CD4-positive, alpha-beta T cell treated with Interleukin-17A for 1 hour (primary cell): ENCODE measurements at regions not wholly inside any gene's neighbourhood (a gene's known extent, or its start where the extent isn't known, plus 50 kb on each side); places are given as distances from the start of the nearest gene placed in this dataset.
"Not testable (repeated sequence)": the region's sequence is repeated elsewhere in the genome, so short reads cannot be mapped to it uniquely, and the experiment has no call there.

Source experiments
- DNase-seq: peaks from one replicate; pipeline ENCODE4 v3.0.0-alpha.2; 2020

GRCh38 chr21:15119486-15119885, 54.7 kb upstream of the NRIP1 start:
- no peak for DNase-seq

- no peak for DNase-seq
These were observed 56.4 kb upstream of the NRIP1 start for GRCh38 chr21:15121097-15121654.

DNA sequence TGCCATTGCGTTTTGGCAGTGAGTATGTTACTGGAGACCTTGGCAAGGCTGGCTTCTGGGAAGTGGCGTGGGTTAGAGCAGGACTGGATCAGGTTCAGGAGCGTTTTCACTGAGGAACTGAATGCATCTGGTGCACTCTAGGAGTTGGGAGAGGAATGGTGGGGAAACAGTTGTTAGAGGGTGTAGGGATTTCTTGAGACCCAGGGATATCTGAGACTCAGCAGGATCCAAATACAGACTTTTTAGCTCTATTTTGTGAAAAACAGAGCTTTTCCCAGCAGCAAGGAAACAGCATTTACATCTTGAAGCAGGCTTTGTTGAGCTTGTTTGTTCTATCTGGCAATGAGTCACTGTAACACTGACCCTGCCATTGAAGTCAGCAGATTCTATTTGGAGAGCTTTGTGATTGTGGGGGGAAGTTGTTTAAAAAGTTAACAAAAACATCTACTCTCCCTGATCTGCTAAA, 56.9 kb upstream of the NRIP1 start:
- no peak for DNase-seq

DNA sequence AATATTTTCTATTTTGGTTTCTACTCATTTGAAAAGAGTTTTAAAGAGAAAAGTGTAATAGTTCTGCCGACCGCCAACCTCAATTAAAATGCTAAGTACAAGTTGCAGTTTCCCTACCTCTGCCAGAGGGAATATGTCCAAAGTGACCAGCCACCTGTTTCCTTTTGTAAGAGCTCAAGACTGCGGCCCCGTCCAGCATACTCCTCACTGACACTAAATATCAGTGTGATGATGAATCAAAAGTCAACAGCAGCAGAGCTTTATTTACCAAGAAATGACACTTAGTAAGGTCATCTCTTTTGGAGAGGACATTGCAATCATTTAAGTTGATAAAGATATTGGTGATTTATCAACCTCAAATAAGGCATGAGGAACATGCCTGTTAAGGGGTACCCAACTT, 57.4 kb upstream of the NRIP1 start:
- DNase-seq = no peak

GRCh38 chr21:15124731-15125130, 59.9 kb upstream of the NRIP1 start:
- no peak for DNase-seq

- DNase-seq = no peak
These were observed 62.1 kb upstream of the NRIP1 start for GRCh38 chr21:15126948-15127347.

DNA sequence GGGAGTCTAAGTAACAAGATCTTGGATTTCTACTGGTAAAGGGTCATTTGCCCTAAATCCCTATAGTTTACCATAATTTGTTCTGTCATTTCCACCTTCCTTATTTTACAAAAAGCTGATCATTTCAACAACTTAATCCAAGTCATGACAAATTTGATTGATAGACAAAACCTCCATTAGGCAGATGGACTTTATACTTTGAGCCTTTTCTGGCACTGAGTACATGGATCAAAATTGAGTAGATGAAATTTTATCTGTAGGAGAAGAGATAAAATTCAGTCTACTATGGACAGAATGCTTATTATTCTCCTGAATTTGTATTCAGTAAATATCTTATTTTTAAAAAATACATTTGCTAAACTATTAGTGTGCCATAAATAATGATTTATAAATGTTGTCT, 62.6 kb upstream of the NRIP1 start:
- no peak for DNase-seq

DNA sequence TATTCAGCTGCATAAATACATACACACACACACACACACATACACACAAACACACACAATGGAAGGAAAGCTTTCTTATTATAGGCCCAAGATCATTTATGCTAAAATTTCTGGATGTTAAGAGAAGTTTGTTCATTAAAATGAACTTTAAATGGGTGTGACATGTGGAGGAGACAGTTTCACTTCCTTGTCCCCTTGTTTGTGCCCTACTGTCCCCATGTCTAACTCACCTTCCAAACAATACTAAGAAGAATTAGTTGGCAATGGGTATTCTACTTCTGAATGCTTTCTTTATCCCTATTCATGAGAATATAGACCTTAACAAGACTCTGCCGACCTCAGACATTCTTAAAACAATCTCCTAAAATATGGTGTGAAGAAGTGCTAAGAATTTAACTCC, 63.5 kb upstream of the NRIP1 start:
- DNase-seq = no peak

GRCh38 chr21:15128714-15129113, 63.9 kb upstream of the NRIP1 start:
- DNase-seq = not testable (repeated sequence)

DNA sequence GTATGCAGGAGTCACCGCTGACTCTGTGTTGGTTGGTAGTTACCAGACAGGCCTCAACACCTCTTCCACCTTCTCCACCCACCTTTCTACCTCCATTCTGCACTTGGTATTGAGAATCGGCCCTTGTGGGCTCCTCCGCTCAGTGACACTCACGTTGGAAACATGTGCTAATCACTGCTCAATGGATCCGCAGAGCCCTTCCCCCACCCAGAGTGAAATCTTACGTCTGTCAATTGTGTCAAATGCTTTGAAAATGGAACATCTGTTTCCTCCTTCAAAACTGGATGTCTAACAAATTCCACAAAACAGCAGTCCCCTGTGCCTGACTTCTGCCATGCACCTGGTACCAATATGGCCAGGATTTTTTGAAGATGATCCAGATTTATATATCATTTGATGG, 65.5 kb upstream of the NRIP1 start:
- no peak for DNase-seq

- no peak for DNase-seq
These were observed 66.0 kb upstream of the NRIP1 start for GRCh38 chr21:15130751-15131150.

- DNase-seq = no peak
These were observed 68.0 kb upstream of the NRIP1 start for GRCh38 chr21:15132781-15133180.

DNA sequence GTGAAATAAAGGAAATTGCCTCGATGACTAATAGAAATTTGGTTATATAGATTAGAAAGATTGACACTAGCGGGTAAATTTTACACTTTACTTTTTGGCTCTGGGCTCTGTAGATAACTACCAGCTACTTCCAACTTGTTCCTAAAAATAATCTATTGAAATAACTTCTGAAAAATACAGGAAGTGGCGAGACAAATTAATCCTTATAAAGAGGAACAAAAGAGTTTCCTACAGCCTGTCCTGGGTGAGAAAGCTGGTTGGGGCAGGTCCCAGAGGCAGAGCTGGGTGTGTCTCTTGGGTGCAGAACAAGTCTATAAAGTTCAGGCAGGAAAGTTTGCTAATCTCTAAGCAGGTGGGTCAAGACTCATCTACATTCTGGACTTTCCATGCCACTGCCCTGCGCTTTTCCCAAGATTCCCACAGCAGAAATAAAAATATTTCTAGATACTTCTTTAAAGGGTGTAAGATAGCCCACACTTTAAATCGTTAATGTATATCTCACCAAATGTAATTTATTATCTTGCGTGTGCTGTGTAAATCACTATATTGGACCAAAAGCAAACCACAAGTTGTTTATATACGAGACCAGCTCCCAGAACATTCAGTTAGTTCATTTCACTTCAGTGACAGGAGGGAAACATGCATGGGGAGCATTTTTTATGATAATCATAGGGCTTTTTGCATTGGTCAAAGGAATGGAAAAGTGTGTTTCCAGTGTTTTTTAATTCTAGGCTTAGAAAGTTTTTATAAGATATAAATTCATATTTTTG, 70.1 kb upstream of the NRIP1 start:
- DNase-seq = no peak

DNA sequence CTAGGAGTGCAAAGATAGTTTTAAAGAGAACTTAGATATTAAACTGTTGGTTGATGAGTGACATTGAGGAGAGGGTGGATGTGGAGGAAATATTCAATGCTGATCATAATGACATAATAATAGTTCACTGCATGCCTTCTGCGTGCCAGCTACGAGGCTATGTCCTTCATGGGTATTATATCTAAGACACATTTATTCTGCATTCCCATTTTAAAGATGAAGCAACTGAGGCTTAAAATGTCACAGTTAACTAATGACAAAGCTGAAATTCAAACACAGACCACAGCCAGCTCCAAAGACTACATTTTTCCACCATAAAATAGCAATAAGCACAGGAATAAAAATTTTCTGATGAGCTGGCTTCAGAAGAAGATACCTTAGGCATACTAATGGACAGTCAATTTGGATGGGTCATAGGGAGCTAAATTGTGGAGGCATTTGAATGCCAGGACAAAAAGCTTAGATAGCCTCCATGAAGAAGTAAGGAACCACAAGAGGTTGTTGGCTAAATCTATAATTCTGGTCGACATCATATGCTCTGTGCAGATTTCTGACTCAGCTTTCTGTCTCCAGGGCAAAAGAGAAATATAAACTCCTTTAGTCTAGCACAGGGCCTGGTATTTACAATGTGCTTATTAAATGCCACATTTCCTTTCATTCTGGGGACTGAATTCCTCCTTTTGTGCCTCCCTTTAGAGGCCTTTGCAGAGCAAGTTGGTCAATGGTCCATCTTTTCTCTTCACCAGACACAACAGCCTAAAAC, 71.2 kb upstream of the NRIP1 start:
- no peak for DNase-seq

DNA sequence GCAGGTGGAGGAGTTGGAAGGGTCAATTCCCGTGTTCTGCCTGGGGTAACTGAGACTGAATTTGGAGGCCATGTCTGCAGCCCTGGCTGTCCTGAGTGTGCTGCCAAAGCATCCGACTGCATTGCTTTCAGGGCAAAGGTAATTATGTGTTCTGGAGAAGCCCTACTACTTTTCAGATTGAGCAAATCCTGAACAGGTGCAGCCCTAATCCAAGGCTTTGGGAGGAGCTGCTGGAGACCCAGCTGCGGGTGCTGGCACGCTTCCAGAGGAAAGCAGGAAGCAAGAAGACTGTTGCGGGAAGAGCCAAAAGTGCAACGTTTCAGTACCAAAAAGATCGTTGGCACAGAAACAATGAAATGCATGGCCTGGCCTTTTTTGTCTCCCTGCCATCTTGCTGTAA, 73.7 kb upstream of the NRIP1 start:
- no peak for DNase-seq

GRCh38 chr21:15139898-15140297, 75.1 kb upstream of the NRIP1 start:
- DNase-seq = no peak

DNA sequence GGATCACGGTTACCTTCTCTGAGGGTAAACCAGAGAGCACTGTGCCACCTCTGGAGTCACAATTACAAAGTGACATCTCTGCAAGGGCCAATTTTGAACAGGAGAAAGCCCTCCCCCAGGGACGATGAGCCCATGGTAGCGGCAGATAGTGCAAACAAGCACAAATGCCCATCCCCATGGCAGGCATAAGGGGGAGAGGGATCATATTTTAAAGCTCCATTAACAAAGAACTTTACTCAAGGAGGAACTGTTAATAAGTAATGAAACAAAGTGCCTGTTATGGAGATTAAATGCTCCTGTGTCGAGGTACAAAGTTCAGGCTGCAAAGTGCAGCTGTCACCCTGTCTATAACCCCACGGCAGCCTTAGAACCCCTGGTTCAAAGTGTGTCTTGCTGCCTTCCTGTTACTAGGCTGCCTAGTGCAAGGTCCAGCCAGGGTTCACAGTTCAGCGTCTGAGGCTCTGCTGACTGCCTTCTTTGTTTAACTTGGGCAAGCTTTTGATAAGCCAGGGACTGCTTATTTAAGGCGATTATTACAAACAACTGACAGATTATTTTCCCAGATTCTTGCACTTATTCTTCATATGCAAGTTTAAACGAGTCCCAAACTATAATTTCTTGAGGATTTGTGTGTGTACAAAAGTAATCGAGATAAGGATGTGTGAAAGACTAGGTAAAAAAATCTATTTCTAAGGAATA, 75.7 kb upstream of the NRIP1 start:
- DNase-seq = no peak

GRCh38 chr21:15141261-15141970, 76.6 kb upstream of the NRIP1 start:
- DNase-seq = no peak

- DNase-seq = no peak
These were observed 79.2 kb upstream of the NRIP1 start for GRCh38 chr21:15144026-15144425.

- no peak for DNase-seq
These were observed 83.6 kb upstream of the NRIP1 start for GRCh38 chr21:15148437-15148836.

GRCh38 chr21:15149600-15150224, 84.9 kb upstream of the NRIP1 start:
- no peak for DNase-seq

DNA sequence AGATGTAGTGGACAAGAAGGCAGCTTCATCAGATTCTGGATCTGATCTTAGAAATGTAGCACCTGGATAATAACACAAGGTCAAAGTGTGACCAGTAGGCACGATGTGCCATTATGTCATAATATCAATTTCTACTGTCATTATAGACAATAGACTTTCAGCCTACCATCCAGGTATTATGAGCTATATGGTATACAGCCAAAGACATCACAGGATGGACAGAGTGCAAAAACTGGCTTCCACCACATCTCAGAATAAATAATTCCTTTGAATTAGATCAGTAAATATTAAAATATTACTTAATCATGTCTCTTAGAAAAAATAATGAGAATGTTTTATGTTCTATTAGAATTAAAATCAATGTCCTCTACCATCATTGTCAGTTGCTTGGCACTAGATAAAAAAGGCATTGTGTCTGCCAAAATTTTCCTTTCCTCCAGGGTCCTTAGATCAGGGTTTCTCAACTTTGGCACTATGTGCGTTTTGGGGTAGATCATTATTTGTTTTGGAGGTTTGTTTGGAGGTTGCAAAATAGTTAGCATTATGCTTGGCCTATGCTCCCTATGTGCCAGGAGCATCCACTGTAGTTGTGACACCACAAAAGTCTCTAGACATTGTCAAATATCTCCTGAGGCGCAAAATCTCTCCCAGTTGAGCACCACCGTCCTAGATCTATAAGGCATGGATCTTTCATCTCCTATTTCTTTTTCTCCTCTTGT, 86.7 kb upstream of the NRIP1 start:
- no peak for DNase-seq
